SK-N-SH (cell line): ENCODE measurements at regions not wholly inside any gene's neighbourhood (a gene's known extent, or its start where the extent isn't known, plus 50 kb on each side); places are given as distances from the start of the nearest gene placed in this dataset.

Experiments used
- CTCF ChIP-seq: fragments of 200-600 bp; sonication (generic); IDR thresholded peaks from 2 replicates; pipeline ENCODE4 v1.6.1; 2017; ENCODE audit warnings: antibody characterized with exemption, mild to moderate bottlenecking, moderate library complexity
- RCOR1 ChIP-seq: fragments of 150-350 bp; IDR thresholded peaks from 2 replicates; pipeline ENCODE4 v1.6.1; 2017; ENCODE audit warnings: antibody characterized with exemption, low read length
- REST ChIP-seq: IDR thresholded peaks from 2 replicates; pipeline ENCODE4 v1.6.1; 2012; ENCODE audit warnings: mild to moderate bottlenecking, low read depth, low read length, moderate library complexity

GRCh38 chr7:18317941-18318340 lies 177.6 kb upstream of the HDAC9 start:
- TF ChIP-seq REST (no peak), CTCF (no peak), RCOR1 (no peak)
